GM23248 (cell line): ENCODE measurements at regions not wholly inside any gene's neighbourhood (a gene's known extent, or its start where the extent isn't known, plus 50 kb on each side); places are given as distances from the start of the nearest gene placed in this dataset.

Source experiments
- EZH2 ChIP-seq: fragments of 200-600 bp; sonication (generic); IDR thresholded peaks from 2 replicates; pipeline ENCODE4 v1.6.1; 2018; ENCODE audit warnings: antibody characterized with exemption, mild to moderate bottlenecking; ENCODE audit not compliant: insufficient read depth, poor library complexity, severe bottlenecking
- EZH2phosphoT487 ChIP-seq: fragments of 200-600 bp; sonication (generic); IDR thresholded peaks from 2 replicates; pipeline ENCODE4 v1.6.1; 2018; ENCODE audit warnings: antibody characterized with exemption, moderate library complexity, mild to moderate bottlenecking, low read depth; ENCODE audit not compliant: insufficient read depth

GRCh38 chr18:45365835-45366234, 249.4 kb upstream of the SLC14A2 start:
- TF ChIP-seq EZH2, result no peak
- no peak for TF ChIP-seq EZH2phosphoT487
